Gastroesophageal sphincter (tissue), 4 donors: ENCODE measurements at regions not wholly inside any gene's neighbourhood (a gene's known extent, or its start where the extent isn't known, plus 50 kb on each side); places are given as distances from the start of the nearest gene placed in this dataset.

Source experiments
- ATAC-seq: fragments of 150-250 bp; one replicate; pipeline ENCODE4 v1.9.1; 2016; ENCODE audit warnings: mild to moderate bottlenecking, moderate library complexity
- H3K27ac ChIP-seq, 4 donors: fragments of 200-600 bp; sonication (generic) in 3 of 4; 1 replicate in 3 of 4; 2 replicates in 1 of 4; pipeline ENCODE4 v1.5.1; 2016 to 2019
- H3K27me3 ChIP-seq: fragments of 200-600 bp; sonication (generic); one replicate; pipeline ENCODE4 v1.5.1; 2019
- H3K36me3 ChIP-seq, 2 donors: fragments of 200-600 bp; sonication (generic); one replicate each; pipeline ENCODE4 v1.5.1; 2019; ENCODE audit warnings: control low read depth in 1 of 2
- H3K4me1 ChIP-seq, 3 donors: fragments of 200-600 bp; sonication (generic); 1 replicate in 2 of 3; 2 replicates in 1 of 3; pipeline ENCODE4 v1.5.1; 2016 to 2019; ENCODE audit warnings: control low read depth in 2 of 3
- H3K4me3 ChIP-seq, 2 donors: fragments of 200-600 bp; sonication (generic); one replicate each; pipeline ENCODE4 v1.5.1; 2019; ENCODE audit warnings: mild to moderate bottlenecking in 1 of 2, moderate library complexity in 1 of 2
- H3K9me3 ChIP-seq, 3 donors: fragments of 200-600 bp; sonication (generic); one replicate each; pipeline ENCODE4 v1.5.1; 2017 to 2019; ENCODE audit warnings: control low read depth in 2 of 3
- CTCF ChIP-seq, 4 experiments: fragments of 200-600 bp in 2 of 4; fragments of 450-650 bp in 2 of 4; sonication (generic) in 1 of 4; IDR thresholded peaks; one replicate each; pipeline ENCODE4 v1.5.1; 2017 to 2019; ENCODE audit warnings: antibody characterized with exemption in 4 of 4, mild to moderate bottlenecking in 2 of 4, moderate library complexity in 2 of 4
- EP300 ChIP-seq: sonication (generic); formaldehyde crosslinking; IDR thresholded peaks from one replicate; pipeline ENCODE4 v1.6.1; 2017; ENCODE audit warnings: antibody characterized with exemption, mild to moderate bottlenecking
- POLR2A ChIP-seq, 2 donors: fragments of 450-650 bp; IDR thresholded peaks; one replicate each; pipeline ENCODE4 v1.6.1; 2017; ENCODE audit warnings: antibody characterized with exemption in 2 of 2, mild to moderate bottlenecking in 2 of 2, moderate library complexity in 1 of 2
- POLR2AphosphoS5 ChIP-seq: sonication (generic); formaldehyde crosslinking; IDR thresholded peaks from one replicate; pipeline ENCODE4 v1.6.1; 2017; ENCODE audit warnings: antibody characterized with exemption
- WGBS, 2 donors: methylation state at CpG; one replicate each; pipeline ENCODE4 v1.1.5; 2018; ENCODE audit warnings: low coverage in 1 of 2; 5-methylcytosine and 5-hydroxymethylcytosine counted together

- H3K9me3 ChIP-seq, result no peaks in the 10 kb centered on the region
- no peaks in the 10 kb centered on the region for H3K27me3 ChIP-seq
- ATAC-seq, result no peak
- 62 to 76% methylated on average over 3 of the region's 3 CpGs for WGBS, 2 donors
- TF ChIP-seq POLR2AphosphoS5, result no peak
- no peak for TF ChIP-seq POLR2A (IDR thresholded peaks at IDR 0.05)
- H3K4me1 ChIP-seq, result no peaks in the 10 kb centered on the region
- no peaks in the 10 kb centered on the region for H3K36me3 ChIP-seq
- H3K4me3 ChIP-seq, result no peak overlapping the region
- H3K27ac ChIP-seq, result no peak overlapping the region
Measured at GRCh38 chr14:41303506-41303905, 303.2 kb upstream of the LRFN5 start.

- no peak for ATAC-seq
- 77 to 89% methylated on average over 3 of the region's 3 CpGs for WGBS, 2 donors
- H3K9me3 ChIP-seq, result no peaks in the 10 kb centered on the region
- no peaks in the 10 kb centered on the region for H3K27me3 ChIP-seq
- no peak overlapping the region for H3K27ac ChIP-seq
- no peaks in the 10 kb centered on the region for H3K36me3 ChIP-seq
- H3K4me3 ChIP-seq, result no peak overlapping the region
- TF ChIP-seq POLR2AphosphoS5, result no peak
- no peaks in the 10 kb centered on the region for H3K4me1 ChIP-seq
Measured at GRCh38 chr14:41302776-41303175, 303.9 kb upstream of the LRFN5 start.

- ATAC-seq, result no peak
- TF ChIP-seq POLR2A (IDR thresholded peaks at IDR 0.05), result no peak
- TF ChIP-seq CTCF (IDR thresholded peaks at IDR 0.05), result no peak
- TF ChIP-seq POLR2AphosphoS5, result no peak
- TF ChIP-seq EP300, result no peak
- WGBS, 2 donors, result 68 to 82% methylated on average over 4 of the region's 4 CpGs
- no peaks in the 10 kb centered on the region for H3K36me3 ChIP-seq
- no peaks in the 10 kb centered on the region for H3K9me3 ChIP-seq
- H3K4me3 ChIP-seq, result no peak overlapping the region
- no peaks in the 10 kb centered on the region for H3K4me1 ChIP-seq
- H3K27ac ChIP-seq, result no peak overlapping the region
- H3K27me3 ChIP-seq, result no peaks in the 10 kb centered on the region
Measured at GRCh38 chr14:41299924-41300323, 306.8 kb upstream of the LRFN5 start.

- TF ChIP-seq POLR2AphosphoS5, result no peak
- no peak for TF ChIP-seq EP300
- TF ChIP-seq POLR2A (IDR thresholded peaks at IDR 0.05), result no peak
- Histone ChIP-seq H3K36me3 (no peaks in the 10 kb centered on the region), H3K27ac (no peak overlapping the region), H3K4me3 (no peak overlapping the region), H3K27me3 (no peaks in the 10 kb centered on the region), H3K4me1 (no peaks in the 10 kb centered on the region), H3K9me3 (no peaks in the 10 kb centered on the region)
- no peak for ATAC-seq
- WGBS, 2 donors, result 61 to 69% methylated on average over 2 of the region's 2 CpGs
Measured at GRCh38 chr14:41298328-41298690, 308.4 kb upstream of the LRFN5 start.

GRCh38 chr14:41297576-41298327, 308.9 kb upstream of the LRFN5 start:
- Histone ChIP-seq H3K4me1 (no peaks in the 10 kb centered on the region), H3K9me3 (no peaks in the 10 kb centered on the region), H3K27me3 (no peaks in the 10 kb centered on the region), H3K27ac (no peak overlapping the region), H3K4me3 (no peak overlapping the region), H3K36me3 (no peaks in the 10 kb centered on the region)
- 28 to 40% methylated on average over 5 of the region's 5 CpGs for WGBS, 2 donors
- TF ChIP-seq POLR2AphosphoS5 (no peak), POLR2A (IDR thresholded peaks at IDR 0.05) (no peak), CTCF (IDR thresholded peaks at IDR 0.05) (no peak), EP300 (no peak)
- ATAC-seq, result no peak

GRCh38 chr14:41295734-41296133, 310.9 kb upstream of the LRFN5 start:
- 87 to 94% methylated on average over 3 of the region's 3 CpGs for WGBS, 2 donors
- TF ChIP-seq EP300 (no peak), CTCF (IDR thresholded peaks at IDR 0.05) (no peak), POLR2A (IDR thresholded peaks at IDR 0.05) (no peak), POLR2AphosphoS5 (no peak)
- Histone ChIP-seq H3K36me3 (no peaks in the 10 kb centered on the region), H3K9me3 (no peaks in the 10 kb centered on the region), H3K4me1 (no peaks in the 10 kb centered on the region), H3K27me3 (no peaks in the 10 kb centered on the region), H3K4me3 (no peak overlapping the region), H3K27ac (no peak overlapping the region)
- ATAC-seq, result no peak
